WERI-Rb-1 (cell line): ENCODE measurements at regions not wholly inside any gene's neighbourhood (a gene's known extent, or its start where the extent isn't known, plus 50 kb on each side); places are given as distances from the start of the nearest gene placed in this dataset.

Experiments
- DNase-seq: peaks from one replicate; pipeline ENCODE4 v3.0.0-alpha.2; 2020
- H3K27ac ChIP-seq: fragments of 250-450 bp; sonication (Bioruptor Pico); 2 replicates; pipeline ENCODE4 v1.5.1; 2020; ENCODE audit warnings: mild to moderate bottlenecking, moderate library complexity
- H3K27me3 ChIP-seq: fragments of 250-450 bp; sonication (Bioruptor Pico); 2 replicates; pipeline ENCODE4 v1.5.1; 2021; ENCODE audit warnings: mild to moderate bottlenecking, low read depth, moderate library complexity; ENCODE audit not compliant: insufficient read depth, severe bottlenecking
- H3K36me3 ChIP-seq: fragments of 250-450 bp; sonication (Bioruptor Pico); 2 replicates; pipeline ENCODE4 v1.5.1; 2020; ENCODE audit warnings: mild to moderate bottlenecking, moderate library complexity
- H3K4me3 ChIP-seq: 2 replicates; pipeline ENCODE4 v1.5.1; 2011; ENCODE audit warnings: low read depth, mild to moderate bottlenecking, control low read depth, low read length
- H3K9me3 ChIP-seq: fragments of 250-450 bp; sonication (Bioruptor Pico); 2 replicates; pipeline ENCODE4 v1.5.1; 2021; ENCODE audit warnings: mild to moderate bottlenecking, moderate library complexity; ENCODE audit not compliant: severe bottlenecking
- TF ChIP-seq, protein P1 (sequence below): IDR thresholded peaks from 2 replicates; pipeline ENCODE4 v1.5.1; 2011; ENCODE audit warnings: low read depth, mild to moderate bottlenecking, control low read depth, inconsistent platforms, low read length

DNA sequence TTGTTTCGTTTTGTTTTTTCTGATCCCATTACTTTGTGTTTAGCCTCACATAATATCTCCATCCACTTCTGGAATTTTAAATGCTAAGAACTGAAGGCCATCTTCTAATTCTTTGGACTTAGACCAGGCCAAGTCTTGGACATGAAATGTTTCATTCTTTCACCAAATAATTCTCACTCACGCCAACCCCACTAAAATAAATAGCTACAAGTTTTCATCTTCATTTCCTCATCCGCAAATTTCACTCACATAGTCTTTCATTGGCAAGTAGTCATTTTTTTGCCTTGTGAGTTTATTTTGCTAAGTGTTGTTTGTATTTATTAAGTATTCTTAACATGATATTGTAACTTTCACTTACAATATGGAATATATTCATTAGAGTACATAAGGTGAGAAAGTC lies 1188.6 kb upstream of the SEMA6A start:
- H3K27ac ChIP-seq = no peak overlapping the region
- no peak for DNase-seq

DNA sequence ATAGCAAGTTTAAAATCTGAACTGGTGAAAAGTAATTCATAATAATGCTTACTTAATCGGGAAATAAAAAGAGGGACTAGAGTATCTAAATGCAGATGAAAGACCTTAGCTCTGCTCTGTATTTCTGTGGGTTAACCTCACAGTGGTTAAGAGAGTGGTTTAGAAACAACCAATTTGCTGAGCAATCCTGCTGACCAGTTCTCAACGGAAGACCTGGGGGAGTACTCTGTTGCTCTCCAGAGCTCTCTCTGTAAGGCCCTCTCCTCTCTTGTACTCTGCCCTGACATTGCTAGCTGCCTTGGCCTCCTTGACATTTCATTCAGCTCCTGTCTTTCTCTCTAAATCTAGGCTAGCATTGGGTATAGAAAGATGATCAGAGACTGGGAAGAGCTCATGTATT lies 1186.6 kb upstream of the SEMA6A start:
- Histone ChIP-seq H3K27ac (no peak overlapping the region), H3K9me3 (no peaks in the 10 kb centered on the region), H3K4me3 (no peak overlapping the region), H3K36me3 (no peaks in the 10 kb centered on the region), H3K27me3 (no peaks in the 10 kb centered on the region)
- DNase-seq = no peak
- TF ChIP-seq, protein P1, sequence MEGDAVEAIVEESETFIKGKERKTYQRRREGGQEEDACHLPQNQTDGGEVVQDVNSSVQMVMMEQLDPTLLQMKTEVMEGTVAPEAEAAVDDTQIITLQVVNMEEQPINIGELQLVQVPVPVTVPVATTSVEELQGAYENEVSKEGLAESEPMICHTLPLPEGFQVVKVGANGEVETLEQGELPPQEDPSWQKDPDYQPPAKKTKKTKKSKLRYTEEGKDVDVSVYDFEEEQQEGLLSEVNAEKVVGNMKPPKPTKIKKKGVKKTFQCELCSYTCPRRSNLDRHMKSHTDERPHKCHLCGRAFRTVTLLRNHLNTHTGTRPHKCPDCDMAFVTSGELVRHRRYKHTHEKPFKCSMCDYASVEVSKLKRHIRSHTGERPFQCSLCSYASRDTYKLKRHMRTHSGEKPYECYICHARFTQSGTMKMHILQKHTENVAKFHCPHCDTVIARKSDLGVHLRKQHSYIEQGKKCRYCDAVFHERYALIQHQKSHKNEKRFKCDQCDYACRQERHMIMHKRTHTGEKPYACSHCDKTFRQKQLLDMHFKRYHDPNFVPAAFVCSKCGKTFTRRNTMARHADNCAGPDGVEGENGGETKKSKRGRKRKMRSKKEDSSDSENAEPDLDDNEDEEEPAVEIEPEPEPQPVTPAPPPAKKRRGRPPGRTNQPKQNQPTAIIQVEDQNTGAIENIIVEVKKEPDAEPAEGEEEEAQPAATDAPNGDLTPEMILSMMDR = no peak

More for the DNA sequence above, 1188.6 kb upstream of the SEMA6A start:
- H3K36me3 ChIP-seq = no peaks in the 10 kb centered on the region
- TF ChIP-seq, protein P1 = no peak
- no peaks in the 10 kb centered on the region for H3K9me3 ChIP-seq
- H3K4me3 ChIP-seq = no peak overlapping the region
- H3K27me3 ChIP-seq = no peaks in the 10 kb centered on the region

DNA sequence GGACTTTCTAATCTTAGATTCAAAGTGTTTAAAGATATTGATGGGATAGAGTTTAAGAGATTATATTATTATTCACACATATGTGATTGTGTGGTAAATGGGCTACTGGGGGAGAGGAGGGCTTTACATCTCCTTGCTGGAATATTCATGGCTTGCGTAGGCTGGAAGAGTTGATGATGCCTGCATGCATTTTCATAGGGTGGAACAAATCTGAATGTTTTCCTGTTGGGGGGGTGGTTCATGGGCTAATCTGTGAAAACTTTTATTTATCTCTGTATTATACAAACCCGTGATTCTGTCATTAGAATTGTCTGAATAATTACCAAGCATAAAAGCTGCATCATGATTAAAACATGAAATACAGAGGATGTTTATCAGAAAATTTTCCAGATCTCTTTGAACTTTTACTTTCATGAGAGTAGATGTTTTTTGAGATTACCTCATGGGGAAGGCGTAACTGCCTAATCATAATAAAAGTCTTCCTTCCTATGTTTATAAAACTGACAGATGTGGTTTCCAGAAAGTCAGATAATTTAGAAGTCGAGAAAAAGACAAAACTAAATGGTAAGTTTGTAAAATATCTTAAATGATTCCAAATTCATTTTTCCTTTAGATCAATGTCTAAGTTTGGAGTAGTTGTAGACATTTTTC lies 1185.4 kb upstream of the SEMA6A start:
- Histone ChIP-seq H3K36me3 (no peaks in the 10 kb centered on the region), H3K9me3 (no peaks in the 10 kb centered on the region), H3K4me3 (no peak overlapping the region), H3K27me3 (no peaks in the 10 kb centered on the region), H3K27ac (no peak overlapping the region)
- DNase-seq = no peak
- TF ChIP-seq, protein P1 = no peak

- H3K36me3 ChIP-seq = no peaks in the 10 kb centered on the region
- no peaks in the 10 kb centered on the region for H3K9me3 ChIP-seq
- H3K27ac ChIP-seq = no peak overlapping the region
- DNase-seq = no peak
- no peaks in the 10 kb centered on the region for H3K27me3 ChIP-seq
- TF ChIP-seq, protein P1 = no peak
- H3K4me3 ChIP-seq = no peak overlapping the region
Measured at GRCh38 chr5:117752403-117752802, 1177.8 kb upstream of the SEMA6A start.

DNA sequence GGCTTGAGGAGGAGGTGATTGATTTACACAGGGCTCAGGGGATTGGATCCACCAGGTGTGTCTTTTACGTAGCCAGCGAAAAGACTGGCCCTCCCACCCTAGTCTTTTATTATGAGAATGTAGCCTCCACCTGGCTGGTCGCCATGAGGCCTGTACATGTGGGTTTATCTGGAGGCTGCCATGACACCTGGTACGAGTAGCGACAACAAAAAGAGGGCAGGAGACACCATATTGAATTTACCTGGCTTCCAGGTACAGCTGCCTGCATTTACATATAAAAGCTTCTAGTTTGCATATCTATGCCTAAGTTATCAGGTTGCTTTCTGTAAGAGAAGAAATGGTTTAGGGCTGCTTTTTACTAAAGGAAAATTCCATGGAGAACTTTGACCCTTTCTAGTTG lies 1173.7 kb upstream of the SEMA6A start:
- DNase-seq = no peak
- H3K4me3 ChIP-seq = no peak overlapping the region
- TF ChIP-seq, protein P1 = no peak

GRCh38 chr5:117743337-117743736 lies 1168.7 kb upstream of the SEMA6A start:
- no peaks in the 10 kb centered on the region for H3K36me3 ChIP-seq
- TF ChIP-seq, protein P1 = no peak
- H3K27me3 ChIP-seq = no peaks in the 10 kb centered on the region
- H3K4me3 ChIP-seq = no peak overlapping the region
- no peak for DNase-seq
- no peaks in the 10 kb centered on the region for H3K9me3 ChIP-seq
- no peak overlapping the region for H3K27ac ChIP-seq

More for the DNA sequence above, 1173.7 kb upstream of the SEMA6A start:
- no peaks in the 10 kb centered on the region for H3K27me3 ChIP-seq
- H3K36me3 ChIP-seq = no peaks in the 10 kb centered on the region
- H3K9me3 ChIP-seq = no peaks in the 10 kb centered on the region
- no peak overlapping the region for H3K27ac ChIP-seq
